PC-3 (cell line): ENCODE measurements at regions not wholly inside any gene's neighbourhood (a gene's known extent, or its start where the extent isn't known, plus 50 kb on each side); places are given as distances from the start of the nearest gene placed in this dataset.
A peak's percentile ranks its signal among the peaks of the same experiment; 100 is the strongest.

ENCODE experiments used
- ATAC-seq: fragments of 200-7000 bp; cut with Tn5 transposase; 2 replicates; pipeline ENCODE4 v1.9.1; 2020; ENCODE audit warnings: mild to moderate bottlenecking, moderate library complexity
- BruUV-seq: library from RNA; stranded (reverse); fragments of 400-500 nt; replicated peaks from 2 replicates; lab custom pipeline; 2021; lab: Mats Ljungman, UMichigan
- CTCF ChIA-PET: fragments of 300-600 bp; sonication (Branson Sonifier 250); formaldehyde crosslinking; loops from one replicate; lab custom pipeline; 2022; ENCODE audit warnings: antibody characterized with exemption; lab: Charles Lee
- POLR2A ChIA-PET: fragments of 300-600 bp; sonication (Branson Sonifier 250); formaldehyde crosslinking; loops from one replicate; lab custom pipeline; 2022; ENCODE audit warnings: antibody characterized with exemption; ENCODE audit not compliant: unreplicated experiment; lab: Charles Lee
- DNase-seq: peaks from one replicate; pipeline ENCODE4 v3.0.0-alpha.2; 2015
- H2AFZ ChIP-seq: fragments of 300-600 bp; sonication (generic); 2 replicates; pipeline ENCODE4 v1.6.0; 2016; ENCODE audit warnings: antibody characterized with exemption, low read length
- H3F3A ChIP-seq: fragments of 300-600 bp; sonication (generic); one replicate; pipeline ENCODE4 v1.6.0; 2017; ENCODE audit warnings: antibody characterized with exemption, low read length, control low read depth, mild to moderate bottlenecking; ENCODE audit not compliant: unreplicated experiment
- H3K27ac ChIP-seq: fragments of 300-600 bp; sonication (generic); 2 replicates; pipeline ENCODE4 v1.5.1; 2016; ENCODE audit warnings: mild to moderate bottlenecking, low read length
- H3K27me3 ChIP-seq: fragments of 300-600 bp; sonication (generic); 2 replicates; pipeline ENCODE4 v1.6.1; 2016; ENCODE audit warnings: low read length, mixed read lengths
- H3K36me3 ChIP-seq: fragments of 300-600 bp; sonication (generic); 2 replicates; pipeline ENCODE4 v1.6.1; 2016; ENCODE audit warnings: low read depth, mixed run types, low read length, mixed read lengths
- H3K4me1 ChIP-seq: fragments of 300-600 bp; sonication (generic); 2 replicates; pipeline ENCODE4 v1.5.1; 2016; ENCODE audit warnings: low read length; ENCODE audit not compliant: insufficient read depth
- H3K4me2 ChIP-seq: fragments of 300-600 bp; sonication (generic); 2 replicates; pipeline ENCODE4 v1.6.0; 2016; ENCODE audit warnings: low read length
- H3K4me3 ChIP-seq: fragments of 300-600 bp; sonication (generic); 2 replicates; pipeline ENCODE4 v1.5.1; 2016; ENCODE audit warnings: mild to moderate bottlenecking, low read length, mixed read lengths
- H3K79me2 ChIP-seq: fragments of 300-600 bp; sonication (generic); 2 replicates; pipeline ENCODE4 v1.6.1; 2017; ENCODE audit warnings: low read length, mixed read lengths
- H3K9ac ChIP-seq: fragments of 300-600 bp; sonication (generic); 2 replicates; pipeline ENCODE4 v1.6.0; 2016; ENCODE audit warnings: mild to moderate bottlenecking, low read length
- H3K9me2 ChIP-seq: fragments of 300-600 bp; sonication (generic); replicated peaks from 2 replicates; pipeline ENCODE4 v1.6.1; 2016; ENCODE audit warnings: mixed run types, low read length, mixed read lengths
- H3K9me3 ChIP-seq: fragments of 300-600 bp; sonication (generic); 2 replicates; pipeline ENCODE4 v1.6.1; 2016; ENCODE audit warnings: low read length, mixed read lengths
- H4K20me1 ChIP-seq: fragments of 300-600 bp; sonication (generic); 2 replicates; pipeline ENCODE4 v1.6.1; 2016; ENCODE audit warnings: low read length, mixed read lengths
- EZH2 ChIP-seq: fragments of 300-600 bp; sonication (generic); IDR thresholded peaks from one replicate; pipeline ENCODE4 v1.6.1; 2017; ENCODE audit warnings: antibody characterized with exemption, mild to moderate bottlenecking, low read length; ENCODE audit not compliant: unreplicated experiment
- EZH2phosphoT487 ChIP-seq: fragments of 300-600 bp; sonication (generic); IDR thresholded peaks from 2 replicates; pipeline ENCODE4 v1.6.1; 2018; ENCODE audit warnings: mild to moderate bottlenecking, antibody characterized with exemption, low read length, borderline replicate concordance
- intact Hi-C: fragments of 100-400 bp; cut with micrococcal nuclease; formaldehyde crosslinking; loops from 2 replicates; pipeline ENCODE4 v1.9.0; 2023
- TF ChIP-seq, protein P1 (sequence below): fragments of 300-600 bp; sonication (generic); conservative IDR thresholded peaks from 2 replicates; pipeline ENCODE4 v1.5.1; 2017; ENCODE audit warnings: antibody characterized with exemption, low read depth, mild to moderate bottlenecking, low read length

DNA sequence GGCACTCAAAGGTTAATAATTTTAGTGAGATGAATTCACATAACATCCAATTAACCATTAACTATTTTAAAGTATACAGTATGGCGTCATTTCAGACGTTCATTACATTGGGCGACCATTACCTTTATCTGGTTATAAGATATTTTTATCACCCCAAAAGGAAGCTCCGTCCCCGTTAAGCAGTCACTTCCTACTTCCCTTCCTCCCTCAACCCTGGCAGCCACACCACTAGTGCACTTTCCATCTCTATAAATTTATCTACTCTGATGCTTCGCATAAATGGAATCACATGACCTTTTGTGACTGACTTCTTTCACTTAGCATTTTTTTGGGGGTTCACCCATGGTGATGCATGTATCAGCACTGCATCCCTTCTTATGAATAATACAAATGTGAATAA, 168.3 kb upstream of the PUM3 start:
- intact Hi-C loops, result no loop called here
- no peaks in the 10 kb centered on the region for H4K20me1 ChIP-seq
- H3K27ac ChIP-seq, result no peak overlapping the region
- no peak for DNase-seq
- H3K79me2 ChIP-seq, result no peaks in the 10 kb centered on the region
- H3K9me3 ChIP-seq, result no peaks in the 10 kb centered on the region
- no peak overlapping the region for H2AFZ ChIP-seq
- no peak overlapping the region for H3K9ac ChIP-seq
- no peaks in the 10 kb centered on the region for H3K9me2 ChIP-seq
- ChIA-PET POLR2A (no interaction called here), CTCF (no interaction called here)
- H3K4me1 ChIP-seq, result no peaks in the 10 kb centered on the region
- no TSS peak for BruUV-seq
- H3K4me3 ChIP-seq, result no peak overlapping the region
- no peak for ATAC-seq
- H3K27me3 ChIP-seq, result peaks cover 13% of the 10 kb centered on the region; the same call in 1 of the 2 replicates
- H3K36me3 ChIP-seq, result no peaks in the 10 kb centered on the region
- TF ChIP-seq, protein P1, sequence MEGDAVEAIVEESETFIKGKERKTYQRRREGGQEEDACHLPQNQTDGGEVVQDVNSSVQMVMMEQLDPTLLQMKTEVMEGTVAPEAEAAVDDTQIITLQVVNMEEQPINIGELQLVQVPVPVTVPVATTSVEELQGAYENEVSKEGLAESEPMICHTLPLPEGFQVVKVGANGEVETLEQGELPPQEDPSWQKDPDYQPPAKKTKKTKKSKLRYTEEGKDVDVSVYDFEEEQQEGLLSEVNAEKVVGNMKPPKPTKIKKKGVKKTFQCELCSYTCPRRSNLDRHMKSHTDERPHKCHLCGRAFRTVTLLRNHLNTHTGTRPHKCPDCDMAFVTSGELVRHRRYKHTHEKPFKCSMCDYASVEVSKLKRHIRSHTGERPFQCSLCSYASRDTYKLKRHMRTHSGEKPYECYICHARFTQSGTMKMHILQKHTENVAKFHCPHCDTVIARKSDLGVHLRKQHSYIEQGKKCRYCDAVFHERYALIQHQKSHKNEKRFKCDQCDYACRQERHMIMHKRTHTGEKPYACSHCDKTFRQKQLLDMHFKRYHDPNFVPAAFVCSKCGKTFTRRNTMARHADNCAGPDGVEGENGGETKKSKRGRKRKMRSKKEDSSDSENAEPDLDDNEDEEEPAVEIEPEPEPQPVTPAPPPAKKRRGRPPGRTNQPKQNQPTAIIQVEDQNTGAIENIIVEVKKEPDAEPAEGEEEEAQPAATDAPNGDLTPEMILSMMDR, result no peak
- TF ChIP-seq EZH2 (no peak), EZH2phosphoT487 (no peak)
- H3K4me2 ChIP-seq, result no peak overlapping the region
- no peaks in the 10 kb centered on the region for H3F3A ChIP-seq

DNA sequence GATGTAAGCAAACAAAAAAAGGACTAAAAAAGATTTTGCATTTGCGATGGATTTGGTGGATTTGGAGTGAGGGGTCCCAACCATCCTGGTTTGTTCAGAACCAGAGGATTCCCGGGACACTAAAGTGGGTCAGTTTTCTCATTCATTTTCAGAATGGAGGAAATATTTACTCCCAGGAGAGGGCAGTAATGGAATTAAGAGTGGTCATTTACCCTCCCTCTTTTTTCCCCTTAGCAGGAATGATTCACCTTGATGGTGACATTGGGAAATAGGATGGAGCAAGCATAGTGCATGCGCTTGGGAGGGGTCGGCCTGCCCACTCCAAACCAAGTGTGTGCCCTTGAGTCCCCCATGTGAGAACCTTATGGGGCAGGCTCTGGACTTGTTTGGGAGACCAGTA, 164.2 kb upstream of the PUM3 start:
- Histone ChIP-seq H3K9me3 (no peaks in the 10 kb centered on the region), H3K27ac (no peak overlapping the region), H3K4me2 (no peak overlapping the region), H3K9ac (no peak overlapping the region), H3F3A (no peaks in the 10 kb centered on the region), H3K9me2 (no peaks in the 10 kb centered on the region), H3K27me3 (peaks cover 13% of the 10 kb centered on the region; the same call in 1 of the 2 replicates), H2AFZ (no peak overlapping the region), H4K20me1 (no peaks in the 10 kb centered on the region), H3K36me3 (no peaks in the 10 kb centered on the region), H3K4me3 (no peak overlapping the region), H3K4me1 (no peaks in the 10 kb centered on the region), H3K79me2 (no peaks in the 10 kb centered on the region)
- TF ChIP-seq EZH2phosphoT487, result no peak
- TF ChIP-seq, protein P1, result 0 out of 2 replicates have a peak, but pooled peaks have one; percentile 10
- no peak for TF ChIP-seq EZH2
- BruUV-seq, result no TSS peak
- intact Hi-C loops, result no loop called here
- DNase-seq (peak; percentile 11), ATAC-seq (no peak)
- ChIA-PET POLR2A (no interaction called here), CTCF (no interaction called here)

DNA sequence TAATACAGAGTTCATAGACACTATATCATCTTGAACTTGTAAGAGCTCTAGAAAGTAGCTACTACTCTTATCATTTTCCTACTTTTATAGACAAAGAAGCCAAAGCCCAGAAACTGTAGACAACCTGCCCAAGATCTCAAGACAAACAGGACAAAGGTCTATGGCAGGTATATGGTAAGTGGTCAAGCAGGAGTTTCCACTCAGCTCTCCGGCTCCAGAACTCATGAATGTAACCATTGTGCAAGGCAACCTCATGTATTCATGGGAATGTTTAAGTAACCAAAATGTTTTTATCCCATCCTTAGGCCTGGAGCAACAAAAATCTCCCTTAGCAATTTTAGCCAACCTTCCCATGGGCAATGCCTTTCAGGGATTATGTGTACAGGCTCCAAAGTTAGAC, 163.4 kb upstream of the PUM3 start:
- Histone ChIP-seq H3F3A (no peaks in the 10 kb centered on the region), H2AFZ (no peak overlapping the region), H3K27ac (no peak overlapping the region), H3K4me1 (no peaks in the 10 kb centered on the region), H3K4me3 (no peak overlapping the region), H3K9me3 (no peaks in the 10 kb centered on the region), H3K9me2 (no peaks in the 10 kb centered on the region), H3K27me3 (peaks cover 8% of the 10 kb centered on the region; the same call in 1 of the 2 replicates), H3K9ac (no peak overlapping the region), H3K36me3 (no peaks in the 10 kb centered on the region), H4K20me1 (no peaks in the 10 kb centered on the region), H3K4me2 (no peak overlapping the region), H3K79me2 (no peaks in the 10 kb centered on the region)
- BruUV-seq, result no TSS peak
- intact Hi-C loops, result no loop called here
- ATAC-seq, result no peak
- TF ChIP-seq EZH2 (no peak), EZH2phosphoT487 (no peak)
- TF ChIP-seq, protein P1, result no peak
- ChIA-PET CTCF (no interaction called here), POLR2A (no interaction called here)
- no peak for DNase-seq
